IPS-18c (cell line): ENCODE measurements at regions not wholly inside any gene's neighbourhood (a gene's known extent, or its start where the extent isn't known, plus 50 kb on each side); places are given as distances from the start of the nearest gene placed in this dataset.

Experiments
- H3K4me3 ChIP-seq: 2 replicates; pipeline ENCODE4 v1.7.0; 2013; ENCODE audit warnings: low read depth, mild to moderate bottlenecking, low read length, moderate library complexity; ENCODE audit not compliant: insufficient read depth
- H3K9me3 ChIP-seq: one replicate; pipeline ENCODE4 v1.6.1; 2013; ENCODE audit warnings: mild to moderate bottlenecking, low read length, moderate library complexity; ENCODE audit not compliant: control insufficient read depth, insufficient read depth

DNA sequence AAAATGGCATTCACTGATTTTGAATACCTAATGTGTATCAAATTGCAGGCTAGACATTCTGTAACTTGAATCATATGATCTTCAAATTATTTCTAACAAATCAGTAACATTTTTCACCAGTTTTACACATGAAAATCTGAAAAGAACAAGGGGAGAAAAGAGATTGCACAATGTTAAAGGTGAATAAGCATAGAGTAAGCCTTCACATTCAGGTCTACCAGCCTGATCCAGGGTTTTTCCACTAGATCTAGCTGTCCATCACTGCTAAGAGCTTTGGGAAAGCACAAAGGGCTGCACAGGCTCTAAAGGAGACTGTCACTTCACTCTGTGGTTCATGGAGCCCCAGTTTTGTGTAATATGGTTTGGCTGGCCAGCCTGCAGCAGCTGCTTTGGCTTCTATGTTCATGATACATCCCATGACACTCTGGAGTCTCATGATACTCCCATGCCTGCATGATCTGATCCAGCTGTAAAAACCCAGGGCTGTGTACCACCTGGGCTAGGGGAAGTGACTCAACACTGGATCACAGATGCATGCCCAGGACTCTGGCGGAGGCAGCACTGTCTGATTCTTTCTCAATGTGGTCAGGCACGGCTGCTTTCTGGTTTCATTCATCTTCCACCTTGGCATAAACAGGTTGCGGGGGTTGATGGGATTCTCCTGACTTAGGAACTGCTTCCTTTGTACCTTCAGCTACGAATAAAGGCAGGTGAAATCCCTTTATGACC lies 859.7 kb downstream of the GALC start:
- Histone ChIP-seq H3K4me3 (no peak overlapping the region), H3K9me3 (no peaks in the 10 kb centered on the region)

DNA sequence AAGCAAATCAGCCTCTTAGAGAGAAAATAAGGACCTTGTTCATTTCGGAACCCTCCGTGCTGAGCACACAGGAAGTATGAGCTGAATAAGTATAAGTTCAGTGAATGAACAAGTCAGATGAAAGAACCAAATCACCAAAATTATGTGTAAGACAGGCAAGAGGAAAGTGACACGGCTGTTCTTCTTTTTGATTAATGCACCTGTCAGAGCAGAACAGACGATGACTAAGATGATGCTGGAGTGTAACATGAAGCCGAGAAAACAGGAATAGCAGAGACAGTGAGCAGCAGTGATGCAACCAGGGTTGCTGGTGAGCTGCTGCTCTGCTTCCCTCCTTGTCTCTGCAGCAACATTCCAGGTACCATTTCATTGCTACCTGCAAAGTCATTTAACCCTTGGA lies 861.1 kb downstream of the GALC start:
- Histone ChIP-seq H3K4me3 (no peak overlapping the region), H3K9me3 (no peaks in the 10 kb centered on the region)

DNA sequence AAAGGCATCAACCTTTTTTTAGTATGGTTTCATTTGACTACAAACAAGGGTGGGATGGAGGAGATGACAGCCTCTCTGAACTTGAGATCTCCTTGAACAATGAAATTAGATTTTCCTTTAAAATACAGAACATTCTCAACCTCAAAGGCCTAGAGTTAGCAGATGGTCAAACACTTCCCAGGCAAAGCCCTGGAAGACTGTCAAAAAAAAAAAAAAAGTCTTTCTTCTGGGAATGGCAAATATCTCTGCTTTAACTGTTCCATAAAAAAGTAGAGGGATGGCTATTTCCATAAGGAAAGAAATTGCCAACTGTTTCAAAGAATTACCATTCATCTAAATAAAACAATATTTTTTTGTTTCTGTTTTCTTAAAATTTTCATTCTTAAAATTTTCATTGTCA lies 870.8 kb downstream of the GALC start:
- no peak overlapping the region for H3K4me3 ChIP-seq
- no peaks in the 10 kb centered on the region for H3K9me3 ChIP-seq

DNA sequence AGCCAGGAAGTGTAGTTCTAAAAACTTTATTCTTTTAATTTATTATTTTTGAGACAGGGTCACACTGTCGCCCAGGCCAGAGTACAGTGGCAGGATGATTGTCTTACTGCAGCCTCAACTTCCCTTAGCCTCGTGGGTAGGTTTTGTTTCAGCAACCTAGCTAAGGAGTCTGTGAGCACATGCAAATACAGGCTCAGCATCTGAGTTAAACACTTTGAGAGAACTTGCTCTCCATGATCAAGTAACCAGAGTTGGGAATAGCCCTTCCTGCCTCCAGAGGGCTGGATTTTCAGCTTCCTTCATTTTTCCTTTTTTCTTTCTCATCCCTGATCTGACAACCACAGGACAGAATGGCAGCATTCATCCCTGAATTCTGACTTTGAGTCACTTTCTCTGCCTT lies 871.3 kb downstream of the GALC start:
- H3K4me3 ChIP-seq, result no peak overlapping the region

DNA sequence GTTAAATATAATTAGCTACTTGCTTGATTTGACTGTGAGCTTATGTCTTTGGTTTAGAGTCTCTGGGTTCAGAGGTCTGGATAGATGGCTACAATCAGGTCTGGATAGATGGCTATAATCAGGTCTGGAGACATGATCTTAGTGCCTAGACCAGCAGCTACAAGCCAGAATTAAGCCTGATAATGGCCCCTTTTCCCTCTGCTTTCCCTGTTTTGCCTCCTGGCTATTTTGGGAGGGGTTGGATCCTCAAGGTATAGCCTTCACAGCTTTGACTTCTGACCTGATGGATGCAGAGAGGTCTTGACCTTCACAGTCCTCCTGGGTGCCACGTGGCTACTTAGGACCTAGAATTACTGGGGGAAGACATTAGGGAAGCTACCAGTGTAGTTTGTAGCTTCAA lies 877.7 kb downstream of the GALC start:
- H3K4me3 ChIP-seq, result no peak overlapping the region
- H3K9me3 ChIP-seq, result no peaks in the 10 kb centered on the region

More for the DNA sequence above, 871.3 kb downstream of the GALC start:
- H3K9me3 ChIP-seq, result no peaks in the 10 kb centered on the region

DNA sequence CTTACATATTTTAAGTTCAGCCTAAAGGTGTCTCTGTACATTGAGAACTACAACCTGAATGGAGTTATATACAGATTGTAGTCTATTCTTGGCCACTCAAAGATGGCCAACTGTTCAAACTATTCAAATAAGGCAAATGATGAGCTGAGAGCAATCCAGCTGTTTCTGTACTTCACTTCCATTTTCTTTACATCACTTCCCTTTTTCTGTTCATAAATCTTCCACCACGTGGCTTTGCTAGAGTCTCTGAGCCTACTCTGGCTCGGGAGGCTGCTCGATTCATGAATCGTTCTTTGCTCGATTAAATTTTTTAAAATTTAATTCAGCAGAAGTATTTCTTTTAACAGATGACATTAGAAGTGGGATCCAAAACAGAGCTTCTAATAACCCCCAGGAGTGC lies 879.7 kb downstream of the GALC start:
- no peak overlapping the region for H3K4me3 ChIP-seq
- H3K9me3 ChIP-seq, result no peaks in the 10 kb centered on the region

DNA sequence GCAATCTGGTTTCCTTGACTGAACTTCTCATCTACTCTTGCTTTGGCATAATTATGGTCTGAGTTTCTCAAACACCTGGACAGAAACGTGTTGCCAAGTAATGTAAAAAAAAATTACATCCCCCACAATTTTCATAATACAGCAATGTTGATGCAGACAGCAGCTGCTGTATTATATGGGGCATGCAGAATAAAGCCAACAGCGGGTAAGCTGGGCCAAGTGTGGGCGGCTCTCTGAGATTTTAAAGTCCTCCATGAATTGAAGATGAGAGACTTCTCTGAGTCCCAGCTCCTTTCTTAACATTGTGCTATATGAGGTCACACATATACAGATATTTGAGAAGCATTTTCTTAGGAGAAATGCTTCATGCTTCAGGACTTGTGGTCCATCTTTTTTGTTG lies 881.2 kb downstream of the GALC start:
- Histone ChIP-seq H3K9me3 (no peaks in the 10 kb centered on the region), H3K4me3 (no peak overlapping the region)

DNA sequence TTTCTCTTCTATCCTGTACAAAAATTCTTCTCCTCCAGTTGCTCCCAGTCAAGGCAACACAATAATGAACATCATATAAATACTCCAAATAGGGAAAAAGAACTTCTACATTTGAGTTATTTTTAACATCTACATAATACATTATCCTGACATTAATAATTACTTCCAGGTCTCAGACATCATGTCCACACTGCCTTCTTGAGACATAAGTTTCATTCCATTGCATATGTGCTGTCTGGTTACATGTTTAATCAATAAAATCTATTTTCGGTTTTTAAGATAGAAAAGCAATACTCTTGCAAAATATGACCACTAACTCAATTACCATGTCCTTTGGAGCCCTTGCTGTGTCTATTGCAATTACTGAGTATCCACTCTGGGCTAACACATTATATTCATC lies 881.9 kb downstream of the GALC start:
- Histone ChIP-seq H3K9me3 (no peaks in the 10 kb centered on the region), H3K4me3 (no peak overlapping the region)

DNA sequence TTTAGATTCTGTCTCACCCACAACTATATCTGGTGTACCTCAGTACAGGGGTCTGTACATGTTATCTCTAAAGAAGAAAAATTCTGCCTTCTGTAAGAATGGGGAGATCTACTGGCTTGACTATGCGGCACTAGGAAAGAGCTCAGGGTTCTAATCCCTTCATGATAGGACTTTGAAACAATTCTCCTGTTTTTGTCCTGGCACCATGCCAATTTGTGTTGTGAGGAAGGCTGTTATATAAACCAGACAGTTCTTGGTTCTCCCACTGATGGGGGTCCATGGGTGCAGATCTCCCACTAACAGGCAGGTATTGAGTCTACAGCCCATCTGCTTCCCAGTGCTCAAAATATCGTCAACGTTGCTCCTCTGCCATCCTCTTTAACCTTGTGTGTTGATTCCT lies 883.7 kb downstream of the GALC start:
- Histone ChIP-seq H3K4me3 (no peak overlapping the region), H3K9me3 (no peaks in the 10 kb centered on the region)

DNA sequence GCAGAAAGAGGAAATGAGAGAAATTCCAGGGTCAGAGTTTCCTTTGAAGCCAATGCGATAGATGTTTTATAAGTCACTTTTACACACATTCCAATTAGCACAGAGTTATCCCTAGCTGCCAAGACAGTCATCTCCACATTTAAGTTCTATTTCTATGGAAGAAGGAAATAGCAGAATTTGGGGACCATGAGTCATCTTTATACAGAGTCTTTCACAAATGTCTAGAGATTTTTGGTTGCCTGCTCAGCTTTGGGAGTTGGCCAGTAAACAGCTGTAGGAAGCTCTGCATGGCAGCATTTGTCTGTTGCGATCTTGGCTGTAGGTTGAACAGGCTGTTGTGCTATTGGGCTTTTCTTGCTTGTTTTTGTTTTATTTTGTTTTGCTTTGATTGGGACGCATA lies 884.3 kb downstream of the GALC start:
- no peak overlapping the region for H3K4me3 ChIP-seq
- no peaks in the 10 kb centered on the region for H3K9me3 ChIP-seq

DNA sequence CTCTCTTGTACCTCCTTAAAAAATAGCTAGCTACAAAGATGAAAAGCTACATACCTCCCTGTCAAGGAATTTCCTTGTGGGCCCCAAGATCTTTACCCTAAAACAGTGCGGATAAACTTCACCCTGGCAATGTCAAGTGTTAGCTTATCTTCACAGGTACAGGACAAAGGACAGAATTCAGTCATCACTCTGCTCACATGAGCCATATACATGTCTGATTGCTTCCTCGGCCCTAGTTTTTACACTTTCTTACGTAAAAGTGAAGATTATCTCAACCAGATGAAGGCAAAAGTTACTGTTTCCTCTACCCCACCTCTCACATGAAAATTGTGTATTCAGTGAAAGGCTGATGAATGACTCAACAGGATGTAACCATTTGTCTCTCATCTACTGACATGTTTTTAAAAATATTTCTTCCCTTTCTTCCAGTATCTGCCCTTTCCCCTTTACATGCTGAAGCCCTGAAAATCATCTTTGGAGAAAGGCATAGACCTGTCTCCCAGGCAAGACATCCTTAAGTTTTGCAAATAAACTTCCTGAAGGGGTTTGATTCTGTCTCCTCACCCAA lies 890.1 kb downstream of the GALC start:
- no peaks in the 10 kb centered on the region for H3K9me3 ChIP-seq
- H3K4me3 ChIP-seq, result no peak overlapping the region

DNA sequence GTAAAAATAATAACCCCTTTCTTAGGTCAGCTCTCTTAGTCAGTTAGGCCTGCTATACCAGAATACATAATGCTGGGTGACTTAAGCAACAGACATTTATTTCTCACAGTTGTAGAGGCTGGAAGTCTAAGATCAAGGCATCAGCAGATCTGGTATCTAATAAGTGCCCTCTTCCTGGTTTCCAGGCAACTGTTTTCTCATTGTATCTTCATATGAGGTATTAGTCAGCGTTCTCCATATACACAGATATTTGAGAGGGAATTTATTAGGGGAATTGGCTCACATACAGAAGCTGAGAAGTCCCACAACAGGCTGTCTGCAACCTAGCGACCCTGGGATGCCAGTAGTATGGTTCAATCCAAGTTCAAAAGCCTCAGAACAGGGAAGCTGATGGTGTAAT lies 896.0 kb downstream of the GALC start:
- Histone ChIP-seq H3K9me3 (no peaks in the 10 kb centered on the region), H3K4me3 (no peak overlapping the region)

DNA sequence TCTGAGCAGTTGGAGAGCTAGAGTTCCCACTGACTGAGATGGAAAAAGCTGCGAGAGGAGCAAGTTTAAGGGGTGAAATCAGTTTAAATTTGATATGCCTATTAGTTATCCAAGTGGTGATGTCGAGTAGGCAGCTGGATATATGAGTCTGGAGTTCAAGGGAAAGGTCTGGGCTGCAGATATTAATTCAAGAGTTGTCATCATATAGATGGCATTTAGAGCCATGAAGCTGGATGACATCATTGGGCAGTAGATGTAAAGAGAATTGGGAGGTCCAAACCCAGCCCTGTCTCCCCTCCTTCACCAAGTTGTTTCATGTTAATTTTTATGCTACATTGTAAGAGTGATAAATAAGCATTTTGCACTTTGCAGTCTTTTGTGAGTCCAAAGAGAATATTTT lies 898.1 kb downstream of the GALC start:
- Histone ChIP-seq H3K4me3 (no peak overlapping the region), H3K9me3 (no peaks in the 10 kb centered on the region)

DNA sequence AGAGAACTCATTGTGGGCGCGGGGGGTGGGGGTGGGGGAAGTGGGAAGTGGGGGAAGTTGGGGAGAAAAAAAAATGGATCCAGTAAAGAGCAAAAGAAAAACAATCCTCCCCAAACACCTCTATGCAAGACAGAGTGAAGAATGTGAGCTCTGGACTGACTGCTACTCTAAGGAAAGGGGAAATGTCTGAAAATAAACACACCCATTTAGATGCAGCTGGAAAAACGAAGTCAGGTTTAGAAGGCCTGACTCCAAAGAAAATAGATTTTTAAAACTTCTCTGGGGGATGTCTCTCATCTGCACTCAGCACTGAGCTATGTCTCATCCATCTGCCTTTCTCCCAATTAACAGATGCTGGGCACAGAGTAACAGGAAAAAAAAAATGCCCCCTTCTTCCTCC lies 904.4 kb downstream of the GALC start:
- Histone ChIP-seq H3K9me3 (no peaks in the 10 kb centered on the region), H3K4me3 (no peak overlapping the region)

DNA sequence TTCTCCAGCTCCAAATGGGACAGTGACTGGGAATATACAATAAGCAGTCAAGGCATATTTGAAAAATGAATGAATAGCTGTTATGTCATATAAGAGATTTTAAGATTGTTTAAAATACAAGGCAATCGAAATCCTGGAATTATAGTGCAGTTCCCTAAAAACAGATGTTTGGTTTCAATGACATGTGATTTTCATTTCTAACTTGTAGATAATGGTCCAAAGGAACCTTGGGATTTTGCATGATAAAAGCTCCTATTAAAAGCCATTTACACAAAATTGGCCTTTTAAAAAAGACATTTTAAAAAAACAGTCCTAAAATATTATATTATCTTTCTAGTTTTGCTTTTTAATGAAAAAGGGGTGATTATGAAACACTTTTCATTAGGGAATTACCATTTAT lies 905.1 kb downstream of the GALC start:
- no peak overlapping the region for H3K4me3 ChIP-seq

DNA sequence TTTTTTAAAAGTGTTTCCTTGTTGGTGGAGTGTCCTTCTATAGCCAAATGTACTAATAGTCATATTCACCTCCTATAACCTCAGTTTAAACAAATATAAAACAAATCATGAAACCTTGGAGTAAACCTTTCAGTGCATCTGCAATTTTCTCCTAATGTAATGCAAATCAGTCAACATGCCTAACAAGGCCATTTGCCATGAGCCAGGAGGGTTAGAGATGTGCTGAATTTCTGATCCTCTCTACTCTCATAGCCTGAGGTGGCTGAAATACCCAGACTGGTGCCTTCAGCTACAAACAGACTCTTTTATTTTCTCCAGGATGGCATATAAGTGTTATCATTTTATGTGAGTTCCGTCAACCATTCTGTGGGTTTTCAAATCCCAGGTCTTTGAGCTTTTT lies 908.1 kb downstream of the GALC start:
- no peaks in the 10 kb centered on the region for H3K9me3 ChIP-seq
- no peak overlapping the region for H3K4me3 ChIP-seq

More for the DNA sequence above, 905.1 kb downstream of the GALC start:
- no peaks in the 10 kb centered on the region for H3K9me3 ChIP-seq

DNA sequence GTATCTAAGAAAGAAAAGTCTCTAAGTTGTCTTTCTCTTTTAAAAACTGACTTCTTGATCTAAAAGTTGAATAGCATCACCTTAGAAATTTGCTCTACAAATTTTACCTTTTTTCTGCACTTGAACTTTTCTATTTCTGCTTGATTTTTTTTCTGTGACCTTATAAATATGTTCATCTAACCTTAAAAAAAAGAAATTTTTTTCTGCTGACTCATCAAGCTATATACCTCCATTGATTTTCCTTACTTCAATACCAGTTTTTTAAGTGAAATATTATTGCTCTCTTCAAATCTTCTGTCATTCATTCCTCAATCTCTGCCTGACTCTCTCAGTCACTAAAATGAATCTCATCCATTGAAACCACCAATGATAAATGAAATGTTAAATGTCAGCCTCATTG lies 910.1 kb downstream of the GALC start:
- Histone ChIP-seq H3K4me3 (no peak overlapping the region), H3K9me3 (no peaks in the 10 kb centered on the region)

DNA sequence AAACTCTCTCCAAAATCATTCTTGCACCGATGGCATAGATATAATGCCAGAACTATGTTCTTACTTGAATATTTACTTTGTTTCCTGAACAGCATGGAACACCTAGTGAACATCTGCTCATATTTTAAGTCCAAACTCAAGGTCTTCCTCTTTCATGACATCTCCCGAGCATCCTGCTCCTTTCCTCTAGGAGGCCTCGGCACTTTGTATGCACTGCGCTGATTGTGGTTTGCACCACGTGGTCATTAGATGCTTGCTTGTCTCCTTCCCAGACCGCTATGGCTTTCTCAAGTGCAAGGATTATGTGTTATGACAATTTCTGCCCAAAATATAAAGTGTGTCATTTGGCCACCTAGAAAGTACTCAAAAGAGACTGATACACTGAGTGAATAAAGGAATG lies 912.0 kb downstream of the GALC start:
- Histone ChIP-seq H3K4me3 (no peak overlapping the region), H3K9me3 (no peaks in the 10 kb centered on the region)

DNA sequence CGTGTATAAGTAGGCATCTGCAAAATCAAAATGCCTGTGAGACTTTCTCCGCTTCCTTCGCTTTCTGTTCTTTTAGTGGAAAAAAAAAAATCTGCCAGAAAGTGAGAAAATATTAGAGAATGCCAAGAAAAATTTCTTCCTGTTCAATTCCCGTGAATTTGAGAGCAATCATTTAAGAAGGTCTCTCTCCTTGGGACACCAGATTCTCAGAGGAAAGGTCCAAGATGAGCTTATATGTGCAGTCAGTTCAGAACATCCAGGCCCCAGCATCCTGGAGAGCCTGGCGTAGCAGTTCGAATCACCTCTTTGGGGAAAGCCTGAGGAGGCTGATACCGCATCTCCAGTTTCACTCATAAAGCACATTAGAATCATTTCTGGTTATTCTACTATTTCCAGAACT lies 912.8 kb downstream of the GALC start:
- Histone ChIP-seq H3K9me3 (no peaks in the 10 kb centered on the region), H3K4me3 (no peak overlapping the region)
